Esophagus muscularis mucosa (tissue), 4 donors: ENCODE measurements at regions not wholly inside any gene's neighbourhood (a gene's known extent, or its start where the extent isn't known, plus 50 kb on each side); places are given as distances from the start of the nearest gene placed in this dataset.

Source experiments
- CTCF ChIP-seq, 3 experiments: fragments of 200-600 bp in 2 of 3; fragments of 450-650 bp in 1 of 3; sonication (generic) in 2 of 3; IDR thresholded peaks; one replicate each; pipeline ENCODE4 v1.5.1; 2017 to 2019; ENCODE audit warnings: antibody characterized with exemption in 3 of 3, mild to moderate bottlenecking in 2 of 3, moderate library complexity in 1 of 3
- EP300 ChIP-seq: sonication (generic); formaldehyde crosslinking; IDR thresholded peaks from one replicate; pipeline ENCODE4 v1.6.1; 2017; ENCODE audit warnings: antibody characterized with exemption
- POLR2AphosphoS5 ChIP-seq, 2 donors: sonication (generic); formaldehyde crosslinking; IDR thresholded peaks; one replicate each; pipeline ENCODE4 v1.6.1; 2017; ENCODE audit warnings: antibody characterized with exemption in 2 of 2

- no peak for TF ChIP-seq POLR2AphosphoS5 (IDR thresholded peaks at IDR 0.05)
- TF ChIP-seq CTCF (IDR thresholded peaks at IDR 0.05), result no peak
- no peak for TF ChIP-seq EP300
Measured at GRCh38 chr6:1226277-1227099, 85.4 kb upstream of the FOXQ1 start.
